Retinal pigment epithelial cell (primary cell): ENCODE measurements at regions not wholly inside any gene's neighbourhood (a gene's known extent, or its start where the extent isn't known, plus 50 kb on each side); places are given as distances from the start of the nearest gene placed in this dataset.

ENCODE experiments used
- DNase-seq: peaks from one replicate; pipeline ENCODE4 v3.0.0-alpha.2; 2010; ENCODE audit warnings: low read depth
- H3K4me3 ChIP-seq: 2 replicates; pipeline ENCODE4 v1.5.1; 2011; ENCODE audit warnings: mild to moderate bottlenecking, low read length, control low read depth, moderate library complexity
- CTCF ChIP-seq: conservative IDR thresholded peaks from 2 replicates; pipeline ENCODE4 v1.5.1; 2011; ENCODE audit warnings: low read depth, low read length, control low read depth, inconsistent platforms

- no peak for DNase-seq
- no peak overlapping the region for H3K4me3 ChIP-seq
These were observed 102.2 kb upstream of the ARRDC4 start for GRCh38 chr15:97858296-97858695.

GRCh38 chr15:97861529-97862260 is 98.8 kb upstream of the ARRDC4 start:
- TF ChIP-seq CTCF: no peak
- no peak overlapping the region for H3K4me3 ChIP-seq
- DNase-seq: no peak

More at GRCh38 chr15:97858296-97858695, 102.2 kb upstream of the ARRDC4 start:
- TF ChIP-seq CTCF: no peak

GRCh38 chr15:97866959-97867358 is 93.5 kb upstream of the ARRDC4 start:
- no peak for DNase-seq
- H3K4me3 ChIP-seq: no peak overlapping the region
- no peak for TF ChIP-seq CTCF

- no peak for TF ChIP-seq CTCF
- DNase-seq: no peak
- H3K4me3 ChIP-seq: no peak overlapping the region
These were observed 92.6 kb upstream of the ARRDC4 start for GRCh38 chr15:97867870-97868269.

- H3K4me3 ChIP-seq: no peak overlapping the region
- no peak for TF ChIP-seq CTCF
- no peak for DNase-seq
These were observed 91.5 kb upstream of the ARRDC4 start for GRCh38 chr15:97868981-97869380.

- no peak for DNase-seq
- no peak for TF ChIP-seq CTCF
- no peak overlapping the region for H3K4me3 ChIP-seq
These were observed 89.7 kb upstream of the ARRDC4 start for GRCh38 chr15:97870771-97871170.

GRCh38 chr15:97874139-97874538 is 86.4 kb upstream of the ARRDC4 start:
- TF ChIP-seq CTCF: no peak
- no peak overlapping the region for H3K4me3 ChIP-seq
- no peak for DNase-seq
